ENCODE measurements at regions not wholly inside any gene's neighbourhood (a gene's known extent, or its start where the extent isn't known, plus 50 kb on each side); places are given as distances from the start of the nearest gene placed in this dataset.

DNA sequence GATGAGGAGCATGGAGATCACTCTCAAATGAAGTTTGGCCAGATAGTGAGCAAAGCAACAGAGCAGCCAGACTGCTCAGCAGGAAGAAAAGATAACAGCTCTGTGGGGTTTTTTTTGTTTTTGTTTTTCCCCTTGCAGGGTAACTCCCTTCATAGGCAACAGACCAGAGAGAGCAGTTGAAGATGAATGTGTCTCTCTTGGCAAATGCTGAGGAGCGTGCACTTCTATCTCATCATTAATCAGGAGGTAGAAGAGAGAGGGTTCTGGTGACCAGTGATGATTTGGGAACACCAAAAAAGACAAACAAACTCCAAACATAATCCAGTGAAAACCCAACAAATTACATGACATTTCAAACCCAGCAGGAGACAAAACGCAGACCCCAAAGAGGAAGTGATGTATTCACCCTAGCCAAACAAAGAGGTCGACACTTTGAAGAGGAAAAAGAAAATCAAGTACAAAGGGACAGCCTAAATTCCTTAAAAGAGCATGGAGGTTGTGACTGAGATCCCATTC is 66.2 kb upstream of the RREB1 start:
- no peak for DNase-seq

DNA sequence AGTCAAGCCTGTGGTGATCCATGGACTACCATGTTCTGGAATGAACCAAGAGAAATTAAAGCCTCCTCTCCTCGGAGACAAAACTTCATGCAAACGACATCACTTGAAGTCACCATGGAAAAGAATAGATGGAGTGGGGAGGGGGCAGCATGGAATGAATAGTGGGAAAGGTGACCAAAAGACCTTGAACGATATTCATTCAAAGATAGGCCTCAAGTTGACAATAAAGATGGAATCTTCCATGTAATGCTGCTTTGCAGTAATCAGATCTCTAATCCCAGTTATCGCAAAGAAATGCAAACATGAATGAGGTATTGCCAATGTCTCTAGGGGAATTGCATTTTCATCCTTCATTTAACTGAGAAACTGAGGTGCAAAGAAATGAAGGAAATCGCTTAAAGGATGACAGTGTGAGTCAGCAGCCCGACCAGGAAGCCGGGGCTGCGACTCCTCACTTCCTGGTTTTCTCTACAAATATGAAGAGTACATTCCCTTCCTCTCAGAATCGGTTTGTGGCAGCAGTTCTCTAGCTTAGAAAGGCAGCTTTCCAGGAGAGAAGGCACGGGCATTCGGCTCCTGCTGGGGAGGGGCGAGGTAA is 65.6 kb upstream of the RREB1 start:
- DNase-seq = no peak

DNA sequence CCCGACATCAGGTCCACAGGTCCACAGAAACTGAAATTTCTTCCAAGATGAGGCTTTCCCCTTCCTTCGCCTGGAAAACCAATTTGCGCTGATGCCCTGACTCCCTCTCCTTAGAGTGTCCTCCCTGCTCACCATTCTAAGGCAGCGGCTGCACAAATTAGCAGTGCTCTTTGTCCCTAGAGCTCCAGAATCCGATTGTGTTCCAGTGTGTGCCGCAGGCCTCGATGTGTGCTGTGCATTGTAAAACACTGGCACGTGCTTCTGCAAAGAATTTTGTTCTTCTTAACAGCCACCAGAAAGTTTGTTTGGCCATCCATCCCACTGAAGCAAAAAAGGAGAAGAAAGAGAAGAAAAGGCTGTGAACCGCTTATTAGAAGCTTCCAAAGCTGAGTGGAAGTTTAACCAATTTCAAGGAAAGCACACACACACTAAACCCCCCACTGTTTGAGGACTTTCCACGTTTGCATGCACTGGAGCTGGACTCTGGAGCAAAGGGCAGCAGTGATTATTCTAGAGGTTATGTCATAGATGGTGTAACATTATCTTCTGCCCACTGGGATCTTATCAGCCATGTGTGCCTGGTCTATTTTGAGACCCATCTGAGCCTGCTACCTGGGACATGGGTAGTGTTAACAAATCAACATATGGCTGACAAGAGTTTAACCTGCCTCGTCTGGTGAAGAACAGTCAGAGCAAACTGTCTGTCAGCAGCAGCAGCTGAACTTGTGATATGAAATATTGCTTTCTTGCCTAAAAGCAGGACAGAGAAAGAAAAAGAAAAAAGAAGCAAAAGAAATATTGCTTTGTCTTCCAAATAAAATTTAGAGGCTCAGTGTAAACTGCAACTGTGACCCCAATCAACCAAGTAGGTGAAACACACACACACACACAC is 64.9 kb upstream of the RREB1 start:
- no peak for DNase-seq

DNA sequence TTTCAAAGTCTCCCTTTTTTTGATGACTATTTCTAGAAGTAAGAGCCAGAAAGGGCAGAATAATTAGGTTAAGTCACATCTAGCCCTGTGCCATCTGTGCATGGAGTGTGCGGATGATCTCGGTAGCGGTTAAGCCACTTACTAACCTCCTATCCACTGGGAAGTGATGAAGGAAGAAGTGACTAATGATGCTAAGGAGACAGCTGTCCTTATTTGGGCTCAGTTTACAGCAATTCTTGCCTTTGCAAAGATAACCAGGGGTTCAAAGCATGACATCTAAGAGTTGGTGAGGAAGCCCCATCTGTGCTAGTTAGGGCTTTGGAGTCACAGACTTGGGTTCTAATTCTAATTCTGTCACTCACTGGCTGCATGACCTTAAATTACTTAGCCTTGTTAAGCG is 62.4 kb upstream of the RREB1 start:
- DNase-seq = no peak

DNA sequence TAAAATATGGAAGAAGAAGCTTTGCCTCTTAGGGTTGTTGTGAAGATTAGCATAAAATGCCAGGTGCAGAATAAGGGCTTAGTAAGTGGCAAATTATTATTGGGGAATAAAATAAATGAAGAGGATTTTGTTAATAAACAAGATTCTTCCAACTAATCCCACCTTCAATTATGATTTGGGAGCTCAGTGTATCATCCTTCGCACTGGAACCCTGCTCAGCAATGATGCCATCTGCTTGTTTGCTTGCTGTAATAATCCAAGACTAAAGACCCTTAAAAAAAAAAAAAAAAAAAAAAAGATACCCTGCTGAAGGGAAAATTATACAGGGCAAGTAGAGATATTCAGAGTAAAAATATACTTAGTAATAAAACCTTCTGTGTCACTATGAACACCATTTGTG is 62.0 kb upstream of the RREB1 start:
- no peak for DNase-seq

DNA sequence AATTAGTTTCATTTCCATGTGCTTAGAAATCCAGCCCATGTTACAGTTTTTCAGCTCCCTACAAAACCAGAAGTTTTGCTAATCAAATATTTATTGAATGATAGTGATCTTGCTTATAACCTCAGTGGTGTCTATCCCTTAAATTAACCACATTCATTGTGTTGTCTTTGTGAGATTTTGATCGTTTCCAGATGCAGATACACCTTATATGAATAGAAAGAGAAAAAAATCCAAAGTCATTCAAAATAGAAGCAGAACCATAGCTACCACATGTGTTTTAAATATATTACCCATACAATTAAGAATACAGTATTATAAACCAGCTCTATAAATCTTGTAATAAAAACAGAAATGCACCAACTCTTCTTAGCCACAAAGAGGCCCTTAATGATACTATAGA is 60.6 kb upstream of the RREB1 start:
- no peak for DNase-seq

DNA sequence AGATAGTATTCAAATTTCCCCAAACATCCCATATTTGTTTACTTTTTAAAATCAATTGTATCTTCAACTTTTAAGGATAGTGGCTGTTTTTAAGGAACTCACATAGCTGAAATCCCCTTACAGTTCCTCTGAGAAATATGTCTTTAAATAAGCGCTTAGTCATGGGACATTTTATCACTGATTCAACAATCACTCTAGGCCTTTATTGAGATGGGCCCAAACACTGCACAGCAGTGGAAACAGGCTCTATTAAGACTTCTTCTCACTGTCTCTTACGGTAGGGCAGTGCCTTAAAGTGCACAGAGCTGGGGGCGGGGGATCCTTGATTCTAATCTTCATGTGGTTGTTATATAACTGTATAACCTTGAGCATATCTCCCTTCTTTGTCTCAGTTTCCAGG is 59.8 kb upstream of the RREB1 start:
- no peak for DNase-seq

DNA sequence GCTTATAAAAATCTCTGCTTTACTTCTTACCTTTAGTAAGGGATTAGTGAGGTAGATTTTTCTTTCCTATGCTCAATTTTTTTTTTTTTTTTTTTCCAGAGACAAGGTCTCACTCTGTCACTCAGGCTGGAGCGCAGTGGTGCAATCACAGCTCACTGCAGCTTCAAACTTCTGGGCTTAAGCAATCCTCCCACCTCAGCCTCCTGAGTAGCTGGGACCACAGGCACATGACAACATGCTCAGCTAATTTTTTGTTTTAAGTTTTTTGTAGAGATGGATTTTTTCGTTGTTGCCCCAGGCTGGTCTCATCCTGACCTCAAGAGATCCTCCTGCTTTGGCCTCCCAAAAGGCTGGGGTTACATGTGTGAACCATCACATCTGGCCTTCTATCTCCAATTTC is 58.9 kb upstream of the RREB1 start:
- no peak for DNase-seq

DNA sequence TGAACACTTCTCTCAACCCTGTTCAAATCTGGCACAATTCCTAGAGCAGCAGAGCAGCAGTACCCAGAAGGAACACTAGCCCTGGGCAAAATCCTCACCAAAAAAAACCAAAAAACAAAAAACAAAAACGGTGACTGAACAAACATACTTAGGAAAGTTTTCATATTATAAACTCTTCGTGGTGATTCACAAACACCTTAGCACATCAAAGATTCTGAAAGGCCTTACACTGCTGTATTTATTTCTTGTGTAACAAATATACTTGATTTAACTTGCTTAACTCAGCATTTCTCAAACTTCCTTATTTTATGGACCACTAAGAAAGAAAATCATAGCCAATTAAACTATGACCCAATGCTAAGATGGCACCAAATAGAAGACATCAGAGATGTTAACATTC is 57.8 kb upstream of the RREB1 start:
- no peak for DNase-seq

DNA sequence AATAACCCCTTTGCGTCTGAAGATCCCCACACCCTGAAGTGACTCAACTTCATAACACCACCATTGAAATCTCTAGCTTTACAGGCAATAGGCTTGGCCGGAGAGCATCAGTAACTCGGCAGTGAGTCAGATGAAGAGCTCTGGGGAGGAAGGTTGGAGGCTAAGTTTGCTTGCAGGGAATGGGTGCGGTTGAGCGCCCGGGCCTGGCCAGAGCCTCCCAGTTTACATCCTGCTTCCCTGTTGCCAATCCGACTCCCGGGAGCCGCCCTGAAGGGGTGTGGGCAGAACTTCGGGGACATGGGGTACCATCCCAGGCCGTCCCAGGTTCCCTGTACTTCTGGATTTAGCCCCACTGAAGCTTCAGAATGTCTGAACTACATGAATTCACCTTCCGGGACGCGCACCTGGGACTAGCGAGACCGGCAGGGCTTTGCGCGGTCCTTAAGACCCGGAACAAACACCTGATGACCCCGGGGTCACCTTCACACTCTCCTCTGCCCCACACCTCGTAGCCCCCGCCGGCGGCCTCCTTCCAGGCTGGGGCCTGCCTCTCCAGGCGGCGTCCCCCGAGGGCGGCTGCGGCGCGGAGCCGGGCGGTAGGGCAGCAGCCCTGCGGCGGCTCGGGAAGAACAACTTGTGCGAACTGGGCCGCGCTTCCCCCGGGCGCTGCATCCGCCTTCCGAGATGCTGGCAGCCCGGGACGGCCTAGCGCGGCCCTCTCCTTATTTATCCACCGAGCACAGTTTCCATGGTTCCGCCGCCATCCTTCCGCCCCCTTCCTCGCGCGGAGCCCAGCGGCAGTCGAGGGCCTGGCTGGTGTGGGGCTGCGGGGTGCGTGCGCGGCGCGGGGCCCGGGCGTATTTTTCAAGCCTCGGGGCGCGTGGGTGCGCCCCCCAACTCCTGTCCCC is 56.6 kb upstream of the RREB1 start:
- DNase-seq = no peak

DNA sequence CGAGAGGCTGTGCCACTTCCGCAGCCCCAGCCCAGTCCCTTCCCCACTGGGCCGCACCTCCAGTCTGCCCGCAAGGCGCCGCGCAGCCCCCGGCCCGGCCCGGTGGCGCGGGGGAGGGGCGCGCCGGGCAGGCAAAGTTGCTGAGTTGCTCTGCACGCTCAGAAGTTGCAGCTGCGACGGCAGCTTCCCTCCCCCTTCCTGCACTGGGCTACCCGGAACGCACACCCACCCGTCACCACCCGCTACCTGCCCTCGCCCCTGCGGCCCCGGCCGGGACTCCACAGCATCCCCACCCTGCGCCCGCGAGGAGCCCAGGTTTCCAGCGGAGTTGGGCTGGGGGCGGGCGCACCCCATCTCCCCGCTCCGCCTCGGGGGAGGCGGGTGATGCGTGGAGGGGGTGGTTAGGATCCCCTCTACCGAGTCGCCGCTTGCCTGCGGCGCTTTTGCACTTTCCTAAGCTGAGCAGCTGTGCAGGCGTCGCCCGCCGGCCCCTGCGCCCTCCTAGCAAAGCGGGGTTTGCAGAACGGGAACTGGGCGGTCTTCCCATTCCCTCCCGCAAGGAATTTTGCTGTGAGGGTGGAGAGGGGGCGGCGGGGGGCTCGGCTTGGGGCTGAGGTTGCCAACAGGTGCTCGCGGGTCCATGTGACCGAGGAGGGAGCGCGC is 55.9 kb upstream of the RREB1 start:
- DNase-seq = peak; percentile 58

DNA sequence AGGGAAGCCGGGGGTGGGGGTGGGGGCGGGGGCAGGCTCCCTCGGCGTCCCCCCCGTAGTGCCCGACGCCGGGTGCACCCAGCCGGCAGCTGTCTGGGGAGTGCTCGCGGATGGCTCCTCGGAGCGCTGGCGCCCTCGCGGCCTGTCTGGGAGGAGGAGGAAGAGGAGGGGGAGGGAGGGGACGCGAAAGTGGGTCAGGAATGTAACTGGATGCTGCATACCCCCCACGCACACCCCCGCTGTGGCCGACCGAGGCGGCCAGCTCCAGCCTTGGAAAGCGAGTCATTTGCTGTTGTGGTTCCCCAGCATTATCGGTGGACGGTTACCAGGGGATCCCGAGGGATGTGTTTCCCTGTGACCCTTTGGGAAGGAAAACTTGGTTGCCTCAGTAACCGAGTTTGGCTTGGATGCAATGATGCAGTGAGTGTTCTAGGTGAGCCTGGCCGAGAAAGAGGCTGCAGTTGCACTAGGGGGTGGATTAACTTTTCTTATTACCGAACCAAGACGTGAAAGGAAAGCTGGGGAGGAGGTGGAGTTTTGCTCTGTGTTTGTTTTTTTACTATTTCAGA is 55.2 kb upstream of the RREB1 start:
- peak; percentile 32 for DNase-seq

DNA sequence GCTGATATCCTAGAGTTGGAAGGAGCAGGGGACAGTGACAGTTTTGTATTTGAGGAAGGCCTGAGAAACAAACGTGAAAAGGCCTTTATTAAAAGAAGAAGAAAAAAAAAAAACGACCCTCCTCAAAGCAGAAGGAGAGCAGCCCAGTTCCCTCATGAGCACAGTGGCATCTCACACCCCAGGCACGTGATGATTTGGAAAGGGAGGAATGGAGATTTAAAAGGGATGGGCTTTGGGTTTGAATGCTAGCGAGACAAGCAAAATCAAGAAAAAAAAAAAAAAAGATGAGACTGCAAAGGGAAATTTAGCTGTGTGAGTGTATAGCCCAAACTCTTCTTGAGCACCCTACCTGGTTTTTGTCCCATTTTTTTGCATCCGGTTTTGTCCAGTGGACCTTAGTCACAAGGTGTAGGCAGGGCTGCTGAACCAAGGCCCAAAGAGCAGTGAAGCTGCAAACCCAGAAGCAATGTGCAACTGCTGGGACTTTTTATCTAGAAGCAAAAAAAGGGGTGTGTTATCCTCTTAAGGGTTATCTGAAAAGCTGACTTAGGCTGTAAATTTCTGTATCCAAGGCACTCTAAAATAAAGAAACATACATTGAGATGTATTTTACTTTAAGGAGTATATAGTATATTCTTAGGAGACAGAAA is 54.5 kb upstream of the RREB1 start:
- DNase-seq = no peak
